Kidney (tissue), 13 donors: ENCODE measurements at regions not wholly inside any gene's neighbourhood (a gene's known extent, or its start where the extent isn't known, plus 50 kb on each side); places are given as distances from the start of the nearest gene placed in this dataset.

Source experiments
- DNase-seq, 5 donors: peaks; one replicate each; pipeline ENCODE4 v3.0.0-alpha.2; 2013 to 2020
- FAIRE-seq: peaks from 2 replicates; lab custom pipeline; 2012; peaks lifted over from hg19 to GRCh38; lab: Jason Lieb, UNC
- H3K27ac ChIP-seq, 2 donors: one replicate each; pipeline ENCODE4 v1.7.0; 2013; ENCODE audit warnings: low read depth in 2 of 2, low read length in 2 of 2, inconsistent platforms in 1 of 2
- H3K27me3 ChIP-seq: one replicate; pipeline ENCODE4 v1.7.1; 2013; ENCODE audit warnings: low read length, inconsistent platforms; ENCODE audit not compliant: control insufficient read depth, insufficient read depth
- H3K36me3 ChIP-seq, 3 donors: one replicate each; pipeline versions ENCODE4 v1.7.0 to v1.7.1; 2013; ENCODE audit warnings: low read length in 3 of 3, control low read depth in 1 of 3, inconsistent platforms in 1 of 3; ENCODE audit not compliant: insufficient read depth in 3 of 3, control insufficient read depth in 2 of 3
- H3K4me1 ChIP-seq, 3 donors: one replicate each; pipeline versions ENCODE4 v1.7.0 to v1.7.1; 2013; ENCODE audit warnings: low read length in 3 of 3, inconsistent platforms in 1 of 3, low read depth in 1 of 3; ENCODE audit not compliant: control insufficient read depth in 2 of 3, insufficient read depth in 2 of 3
- H3K4me3 ChIP-seq, 3 donors: one replicate each; pipeline versions ENCODE4 v1.7.0 to v1.8.1; 2013; ENCODE audit warnings: low read length in 3 of 3, control low read depth in 1 of 3, inconsistent platforms in 1 of 3
- H3K9ac ChIP-seq, 3 donors: one replicate each; pipeline versions ENCODE4 v1.7.0 to v1.7.1; 2013; ENCODE audit warnings: low read length in 3 of 3, control low read depth in 1 of 3, inconsistent platforms in 1 of 3
- H3K9me3 ChIP-seq, 3 donors: one replicate each; pipeline versions ENCODE4 v1.7.0 to v1.7.1; 2013; ENCODE audit warnings: low read length in 3 of 3, control low read depth in 1 of 3, inconsistent platforms in 1 of 3; ENCODE audit not compliant: control insufficient read depth in 2 of 3, insufficient read depth in 1 of 3
- intact Hi-C: fragments of 100-400 bp; cut with DNase I; formaldehyde crosslinking; loops from one replicate; pipeline ENCODE4 v1.11.1; 2022
- TF ChIP-seq, protein P1 (sequence below): IDR thresholded peaks from 3 replicates; pipeline ENCODE4 v1.5.1; 2012; ENCODE audit warnings: mild to moderate bottlenecking, moderate library complexity, borderline replicate concordance; ENCODE audit not compliant: insufficient read depth; ENCODE audit errors: extremely low read depth
- donor health status: control.
- donor health status: control.
- donor health status: control.
- donor health status: control.
- donor health status: control.
- donor health status: DM: yes; HTN: yes; CAD: no.
- donor health status: Normal renal cell carcinoma (clear cell type).

DNA sequence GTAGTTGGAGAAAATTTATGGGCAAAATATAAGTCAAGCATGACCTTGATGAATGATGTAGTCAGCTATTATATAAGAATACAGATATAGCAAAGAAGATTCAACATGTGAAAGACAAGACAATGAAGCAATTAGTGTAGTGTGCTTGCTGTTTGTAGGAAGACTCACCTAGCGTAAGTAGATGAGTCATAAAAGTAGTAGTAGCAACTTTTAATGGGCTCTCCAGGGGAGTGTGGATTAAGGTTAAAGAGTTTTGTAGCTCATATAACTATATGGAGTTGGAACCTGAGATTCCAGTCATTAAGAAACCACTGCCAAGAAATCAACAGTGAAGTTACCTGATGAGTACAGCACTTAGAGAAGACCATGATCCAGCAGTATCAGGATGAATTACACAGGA, 444.7 kb upstream of the CNTN3 start:
- intact Hi-C loops, result no loop called here
- FAIRE-seq (no peak), DNase-seq (no peak)
- H3K9ac ChIP-seq, result no peak overlapping the region
- TF ChIP-seq, protein P1, sequence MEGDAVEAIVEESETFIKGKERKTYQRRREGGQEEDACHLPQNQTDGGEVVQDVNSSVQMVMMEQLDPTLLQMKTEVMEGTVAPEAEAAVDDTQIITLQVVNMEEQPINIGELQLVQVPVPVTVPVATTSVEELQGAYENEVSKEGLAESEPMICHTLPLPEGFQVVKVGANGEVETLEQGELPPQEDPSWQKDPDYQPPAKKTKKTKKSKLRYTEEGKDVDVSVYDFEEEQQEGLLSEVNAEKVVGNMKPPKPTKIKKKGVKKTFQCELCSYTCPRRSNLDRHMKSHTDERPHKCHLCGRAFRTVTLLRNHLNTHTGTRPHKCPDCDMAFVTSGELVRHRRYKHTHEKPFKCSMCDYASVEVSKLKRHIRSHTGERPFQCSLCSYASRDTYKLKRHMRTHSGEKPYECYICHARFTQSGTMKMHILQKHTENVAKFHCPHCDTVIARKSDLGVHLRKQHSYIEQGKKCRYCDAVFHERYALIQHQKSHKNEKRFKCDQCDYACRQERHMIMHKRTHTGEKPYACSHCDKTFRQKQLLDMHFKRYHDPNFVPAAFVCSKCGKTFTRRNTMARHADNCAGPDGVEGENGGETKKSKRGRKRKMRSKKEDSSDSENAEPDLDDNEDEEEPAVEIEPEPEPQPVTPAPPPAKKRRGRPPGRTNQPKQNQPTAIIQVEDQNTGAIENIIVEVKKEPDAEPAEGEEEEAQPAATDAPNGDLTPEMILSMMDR, result no peak
- no peak overlapping the region for H3K4me3 ChIP-seq
- no peak overlapping the region for H3K27ac ChIP-seq
- no peaks in the 10 kb centered on the region for H3K4me1 ChIP-seq
- no peaks in the 10 kb centered on the region for H3K9me3 ChIP-seq
- no peaks in the 10 kb centered on the region for H3K27me3 ChIP-seq
- no peaks in the 10 kb centered on the region for H3K36me3 ChIP-seq

DNA sequence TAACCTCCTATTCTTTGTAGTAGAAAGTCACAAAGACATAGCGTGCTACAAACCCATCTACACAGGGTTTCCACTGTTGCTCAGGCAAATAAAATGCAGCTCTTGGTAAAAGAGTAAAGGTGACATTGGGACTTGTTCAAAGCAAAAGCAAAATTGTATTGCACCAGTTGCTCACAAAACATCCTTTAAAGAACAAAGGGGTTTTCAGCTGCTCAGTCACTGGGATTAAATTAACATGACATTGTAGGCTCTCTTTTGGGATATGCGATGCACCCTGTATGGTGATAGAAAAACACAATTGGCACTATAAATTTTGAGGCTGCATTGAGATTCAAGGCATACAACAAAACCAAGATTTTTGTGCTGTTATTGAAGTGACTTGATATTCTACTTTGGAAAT, 447.3 kb upstream of the CNTN3 start:
- Histone ChIP-seq H3K4me3 (no peak overlapping the region), H3K9me3 (no peaks in the 10 kb centered on the region), H3K36me3 (no peaks in the 10 kb centered on the region), H3K27me3 (no peaks in the 10 kb centered on the region), H3K9ac (no peak overlapping the region), H3K27ac (no peak overlapping the region), H3K4me1 (no peaks in the 10 kb centered on the region)
- TF ChIP-seq, protein P1, result no peak
- FAIRE-seq, result no peak
- intact Hi-C loops, result no loop called here
- DNase-seq, result no peak

DNA sequence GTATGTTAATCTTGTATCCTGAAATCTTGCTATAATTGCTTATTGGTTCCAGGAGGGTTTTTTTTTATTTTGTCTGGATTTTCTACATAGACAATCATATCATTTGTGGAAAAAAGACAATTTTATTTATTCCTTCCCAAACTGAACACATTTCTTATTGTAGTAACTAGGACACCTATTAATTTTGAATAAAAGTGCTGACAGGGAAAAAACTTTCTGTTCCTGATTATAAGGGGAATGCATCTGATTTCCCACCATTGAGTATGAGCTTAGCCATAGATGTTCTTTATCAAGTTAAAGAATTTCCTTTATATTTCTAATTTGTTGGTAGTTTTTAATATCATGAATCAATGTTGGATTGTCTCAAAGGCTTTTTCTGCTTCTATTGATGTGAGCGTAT, 460.7 kb upstream of the CNTN3 start:
- Histone ChIP-seq H3K4me3 (no peak overlapping the region), H3K9me3 (peaks cover 0 to 3% (median 0%) of the 10 kb centered on the region in 3 donors), H3K27me3 (no peaks in the 10 kb centered on the region), H3K27ac (no peak overlapping the region), H3K9ac (no peak overlapping the region), H3K4me1 (no peaks in the 10 kb centered on the region), H3K36me3 (no peaks in the 10 kb centered on the region)
- FAIRE-seq, result no peak
- TF ChIP-seq, protein P1, result no peak
- intact Hi-C loops, result no loop called here
- no peak for DNase-seq

GRCh38 chr3:75076481-75076880, 462.0 kb upstream of the CNTN3 start:
- H3K9me3 ChIP-seq, result peaks cover 0 to 3% (median 0%) of the 10 kb centered on the region in 3 donors
- intact Hi-C loops, result no loop called here
- DNase-seq (no peak), FAIRE-seq (no peak)
- H3K9ac ChIP-seq, result no peak overlapping the region
- no peaks in the 10 kb centered on the region for H3K27me3 ChIP-seq
- H3K4me3 ChIP-seq, result no peak overlapping the region
- no peaks in the 10 kb centered on the region for H3K36me3 ChIP-seq
- no peaks in the 10 kb centered on the region for H3K4me1 ChIP-seq
- no peak overlapping the region for H3K27ac ChIP-seq
- TF ChIP-seq, protein P1, result no peak
